ENCODE measurements at regions not wholly inside any gene's neighbourhood (a gene's known extent, or its start where the extent isn't known, plus 50 kb on each side); places are given as distances from the start of the nearest gene placed in this dataset.

- H3K4me2 ChIP-seq (ENCODE audit: control insufficient read depth, extremely low read depth, insufficient read depth, low read depth, low read length) = no peak overlapping the region
- TF ChIP-seq CTCF (optimal IDR thresholded peaks at IDR 0.05 in 1 of 3, IDR thresholded peaks at IDR 0.05 in 1 of 3, conservative IDR thresholded peaks at IDR 0.05 in 1 of 3; ENCODE audit: extremely low read depth in 1 of 3, insufficient read depth in 2 of 3, low read length in 3 of 3) = no peak
- no peak for TF ChIP-seq EZH2 (IDR thresholded peaks at IDR 0.05; ENCODE audit: low read length)
- H3K9ac ChIP-seq (ENCODE audit: control insufficient read depth, extremely low read depth, insufficient read depth, low read length) = no peak overlapping the region
- no peak overlapping the region for H3K4me3 ChIP-seq (ENCODE audit: control insufficient read depth in 2 of 3, extremely low read depth in 1 of 3, insufficient read depth in 2 of 3, low read depth in 1 of 3, low read length in 3 of 3)
- no peak for DNase-seq (ENCODE audit: low read depth, low spot score)
- H3K36me3 ChIP-seq (ENCODE audit: control insufficient read depth in 2 of 2, extremely low read depth in 1 of 2, insufficient read depth in 2 of 2, low read length in 2 of 2) = no peaks in the 10 kb centered on the region
- no peaks in the 10 kb centered on the region for H3K79me2 ChIP-seq (ENCODE audit: control insufficient read depth, insufficient read depth, low read length)
- H2AFZ ChIP-seq (ENCODE audit: control insufficient read depth, low read length) = no peak overlapping the region
- no peaks in the 10 kb centered on the region for H3K27me3 ChIP-seq (ENCODE audit: control insufficient read depth, extremely low read depth, insufficient read depth, low read length)
- dilution Hi-C loops (cut with MboI; ENCODE audit: extremely low pct_ligation_motif_present, low sequenced_read_pairs) = no loop called here
- no peak for FAIRE-seq
- H3K9me3 ChIP-seq (ENCODE audit: control insufficient read depth, low read depth, low read length) = no peaks in the 10 kb centered on the region
- H3K27ac ChIP-seq (ENCODE audit: control insufficient read depth, insufficient read depth, low read length) = no peak overlapping the region
- H3K9me1 ChIP-seq (ENCODE audit: control insufficient read depth, extremely low read depth, insufficient read depth, low read length) = no peaks in the 10 kb centered on the region
- H4K20me1 ChIP-seq (ENCODE audit: control insufficient read depth, extremely low read depth, insufficient read depth, low read length) = no peaks in the 10 kb centered on the region
- H3K4me1 ChIP-seq (ENCODE audit: control insufficient read depth, extremely low read depth, insufficient read depth, low read length) = no peaks in the 10 kb centered on the region
Observed at GRCh38 chr19:29386970-29387369, 138.8 kb upstream of the VSTM2B start.

DNA sequence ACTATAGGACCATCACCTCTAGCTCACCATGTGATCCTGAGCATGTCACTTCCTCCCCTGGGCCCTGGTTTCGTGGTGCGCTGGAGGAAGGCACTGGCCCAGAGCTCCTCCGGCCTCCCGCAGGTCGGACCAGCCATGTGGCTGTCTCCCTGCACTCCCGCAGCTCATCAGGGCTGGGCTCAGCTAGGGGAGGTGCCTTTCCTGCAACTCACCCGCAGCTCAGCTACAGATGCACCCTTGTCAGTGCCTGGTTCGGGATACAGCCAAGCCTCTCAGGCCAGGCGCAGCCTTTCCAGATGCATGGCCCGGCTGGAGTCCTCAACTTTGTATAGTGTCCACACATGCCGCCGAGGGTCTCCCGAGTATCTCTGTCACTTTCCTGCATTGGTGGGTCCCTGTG, 138.2 kb upstream of the VSTM2B start:
- Histone ChIP-seq H3K27me3 (ENCODE audit: control insufficient read depth, extremely low read depth, insufficient read depth, low read length) (no peaks in the 10 kb centered on the region), H3K9me3 (ENCODE audit: control insufficient read depth, low read depth, low read length) (no peaks in the 10 kb centered on the region), H3K4me3 (ENCODE audit: control insufficient read depth in 2 of 3, extremely low read depth in 1 of 3, insufficient read depth in 2 of 3, low read depth in 1 of 3, low read length in 3 of 3) (no peak overlapping the region), H3K27ac (ENCODE audit: control insufficient read depth, insufficient read depth, low read length) (no peak overlapping the region), H3K4me1 (ENCODE audit: control insufficient read depth, extremely low read depth, insufficient read depth, low read length) (no peaks in the 10 kb centered on the region), H3K4me2 (ENCODE audit: control insufficient read depth, extremely low read depth, insufficient read depth, low read depth, low read length) (no peak overlapping the region), H3K9ac (ENCODE audit: control insufficient read depth, extremely low read depth, insufficient read depth, low read length) (no peak overlapping the region), H3K9me1 (ENCODE audit: control insufficient read depth, extremely low read depth, insufficient read depth, low read length) (no peaks in the 10 kb centered on the region), H3K36me3 (ENCODE audit: control insufficient read depth in 2 of 2, extremely low read depth in 1 of 2, insufficient read depth in 2 of 2, low read length in 2 of 2) (no peaks in the 10 kb centered on the region), H2AFZ (ENCODE audit: control insufficient read depth, low read length) (no peak overlapping the region), H3K79me2 (ENCODE audit: control insufficient read depth, insufficient read depth, low read length) (no peaks in the 10 kb centered on the region), H4K20me1 (ENCODE audit: control insufficient read depth, extremely low read depth, insufficient read depth, low read length) (no peaks in the 10 kb centered on the region)
- TF ChIP-seq EZH2 (IDR thresholded peaks at IDR 0.05; ENCODE audit: low read length) (no peak), CTCF (optimal IDR thresholded peaks at IDR 0.05 in 1 of 3, IDR thresholded peaks at IDR 0.05 in 1 of 3, conservative IDR thresholded peaks at IDR 0.05 in 1 of 3; ENCODE audit: extremely low read depth in 1 of 3, insufficient read depth in 2 of 3, low read length in 3 of 3) (no peak)
- dilution Hi-C loops (cut with MboI; ENCODE audit: extremely low pct_ligation_motif_present, low sequenced_read_pairs) = no loop called here
- no peak for DNase-seq (ENCODE audit: low read depth, low spot score)
- no peak for FAIRE-seq

Measured in keratinocyte (primary cell).